ENCODE measurements at regions not wholly inside any gene's neighbourhood (a gene's known extent, or its start where the extent isn't known, plus 50 kb on each side); places are given as distances from the start of the nearest gene placed in this dataset.

GRCh38 chr3:110579840-110580550 is 491.6 kb upstream of the NECTIN3 start:
- Mint-ChIP-seq H3K4me1 (no peaks in the 10 kb centered on the region), H3K36me3 (no peaks in the 10 kb centered on the region), H3K27me3 (ENCODE audit: low read depth in 2 of 2) (no peaks in the 10 kb centered on the region), H3K9me3 (peaks cover 3 to 12% of the 10 kb centered on the region in 2 donors), H3K27ac (no peak overlapping the region), H3K4me3 (no peak overlapping the region)
- H3K27me3 ChIP-seq (ENCODE audit: control insufficient read depth, insufficient read depth, low read length) = no peaks in the 10 kb centered on the region
- TF ChIP-seq CTCF (IDR thresholded peaks at IDR 0.05) = no peak
- WGBS (ENCODE audit: insufficient coverage) = 94% methylated on average over 4 of the region's 4 CpGs
- intact Hi-C loops (cut with micrococcal nuclease) = no loop called here
- H3K27ac ChIP-seq (ENCODE audit: low read length) = no peak overlapping the region
- DNase-seq = no peak
- H3K9me3 ChIP-seq (ENCODE audit: control insufficient read depth, insufficient read depth, low read length) = no peaks in the 10 kb centered on the region
- H3K4me3 ChIP-seq (ENCODE audit: low read length) = no peak overlapping the region
- H3K4me1 ChIP-seq (ENCODE audit: control insufficient read depth, insufficient read depth, low read length) = no peaks in the 10 kb centered on the region
- no peak for ATAC-seq
- no peaks in the 10 kb centered on the region for H3K36me3 ChIP-seq (ENCODE audit: control insufficient read depth, insufficient read depth, low read length)

- 88% methylated on average over 3 of the region's 3 CpGs for WGBS (ENCODE audit: insufficient coverage)
- intact Hi-C loops (cut with micrococcal nuclease) = no loop called here
- Mint-ChIP-seq H3K27me3 (ENCODE audit: low read depth in 2 of 2) (no peaks in the 10 kb centered on the region), H3K27ac (no peak overlapping the region), H3K4me3 (no peak overlapping the region), H3K9me3 (peaks cover 4 to 10% of the 10 kb centered on the region in 2 donors), H3K4me1 (no peaks in the 10 kb centered on the region), H3K36me3 (no peaks in the 10 kb centered on the region)
- DNase-seq = no peak
- no peaks in the 10 kb centered on the region for H3K36me3 ChIP-seq (ENCODE audit: control insufficient read depth, insufficient read depth, low read length)
- H3K27me3 ChIP-seq (ENCODE audit: control insufficient read depth, insufficient read depth, low read length) = no peaks in the 10 kb centered on the region
- no peak for TF ChIP-seq CTCF (IDR thresholded peaks at IDR 0.05)
- no peak overlapping the region for H3K27ac ChIP-seq (ENCODE audit: low read length)
- H3K4me3 ChIP-seq (ENCODE audit: low read length) = no peak overlapping the region
- no peak for ATAC-seq
- H3K4me1 ChIP-seq (ENCODE audit: control insufficient read depth, insufficient read depth, low read length) = no peaks in the 10 kb centered on the region
- H3K9me3 ChIP-seq (ENCODE audit: control insufficient read depth, insufficient read depth, low read length) = no peaks in the 10 kb centered on the region
Observed at GRCh38 chr3:110583373-110583935, 488.2 kb upstream of the NECTIN3 start.

DNA sequence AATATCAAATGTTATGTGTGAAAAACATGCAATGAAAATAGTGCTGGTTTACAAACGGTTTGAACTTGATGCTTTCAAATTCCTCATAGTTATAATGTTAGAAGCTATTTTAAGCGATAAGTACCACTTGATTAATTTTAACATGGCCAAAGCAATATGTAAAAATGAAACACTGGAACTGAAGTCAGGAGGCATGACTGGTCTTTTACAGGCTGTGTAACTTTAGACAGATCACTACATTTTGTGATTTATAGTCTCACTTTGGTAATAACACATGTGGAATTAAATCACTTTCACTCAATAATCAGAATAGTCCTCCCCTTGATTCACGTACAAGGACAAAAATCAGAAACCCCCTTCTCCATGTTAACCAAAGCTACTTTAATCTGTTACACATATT is 482.7 kb upstream of the NECTIN3 start:
- H3K9me3 ChIP-seq (ENCODE audit: control insufficient read depth, insufficient read depth, low read length) = no peaks in the 10 kb centered on the region
- Mint-ChIP-seq H3K27me3 (ENCODE audit: low read depth in 2 of 2) (no peaks in the 10 kb centered on the region), H3K27ac (no peak overlapping the region), H3K9me3 (peaks cover 6 to 10% of the 10 kb centered on the region in 2 donors), H3K4me3 (no peak overlapping the region), H3K36me3 (no peaks in the 10 kb centered on the region), H3K4me1 (no peaks in the 10 kb centered on the region)
- no peak overlapping the region for H3K27ac ChIP-seq (ENCODE audit: low read length)
- H3K4me3 ChIP-seq (ENCODE audit: low read length) = no peak overlapping the region
- intact Hi-C loops (cut with micrococcal nuclease) = no loop called here
- H3K27me3 ChIP-seq (ENCODE audit: control insufficient read depth, insufficient read depth, low read length) = no peaks in the 10 kb centered on the region
- H3K4me1 ChIP-seq (ENCODE audit: control insufficient read depth, insufficient read depth, low read length) = no peaks in the 10 kb centered on the region
- TF ChIP-seq CTCF (IDR thresholded peaks at IDR 0.05) = no peak
- no peak for DNase-seq
- no peak for ATAC-seq
- WGBS (ENCODE audit: insufficient coverage) = 60% methylated on average over 2 of the region's 3 CpGs
- H3K36me3 ChIP-seq (ENCODE audit: control insufficient read depth, insufficient read depth, low read length) = no peaks in the 10 kb centered on the region

DNA sequence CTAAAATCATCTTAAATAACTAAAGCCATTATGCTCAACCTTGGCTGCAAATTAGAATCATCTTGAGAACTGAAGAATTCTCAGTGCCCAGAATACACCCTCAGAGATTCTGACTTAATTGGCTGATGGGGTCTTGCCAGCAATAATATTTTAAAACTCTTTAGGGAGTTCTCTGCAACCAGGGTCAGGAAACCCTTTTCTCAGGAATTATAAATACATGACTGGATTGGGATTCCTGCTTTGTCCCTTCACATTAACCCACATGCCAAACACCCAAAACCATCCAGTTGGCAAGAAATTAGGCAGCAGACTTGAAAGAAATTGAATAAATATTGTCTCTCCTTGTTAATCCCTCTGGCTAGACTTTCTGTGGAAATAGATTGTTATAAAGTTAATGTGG is 482.3 kb upstream of the NECTIN3 start:
- intact Hi-C loops (cut with micrococcal nuclease) = no loop called here
- Histone ChIP-seq H3K27me3 (ENCODE audit: control insufficient read depth, insufficient read depth, low read length) (no peaks in the 10 kb centered on the region), H3K9me3 (ENCODE audit: control insufficient read depth, insufficient read depth, low read length) (no peaks in the 10 kb centered on the region), H3K4me3 (ENCODE audit: low read length) (no peak overlapping the region), H3K36me3 (ENCODE audit: control insufficient read depth, insufficient read depth, low read length) (no peaks in the 10 kb centered on the region), H3K27ac (ENCODE audit: low read length) (no peak overlapping the region), H3K4me1 (ENCODE audit: control insufficient read depth, insufficient read depth, low read length) (no peaks in the 10 kb centered on the region)
- Mint-ChIP-seq H3K36me3 (no peaks in the 10 kb centered on the region), H3K9me3 (peaks cover 8 to 10% of the 10 kb centered on the region in 2 donors), H3K27me3 (ENCODE audit: low read depth in 2 of 2) (no peaks in the 10 kb centered on the region), H3K4me1 (no peaks in the 10 kb centered on the region), H3K27ac (no peak overlapping the region), H3K4me3 (no peak overlapping the region)
- TF ChIP-seq CTCF (IDR thresholded peaks at IDR 0.05) = no peak
- ATAC-seq (no peak), DNase-seq (no peak)
